Erythroblast (primary cell): ENCODE measurements at regions not wholly inside any gene's neighbourhood (a gene's known extent, or its start where the extent isn't known, plus 50 kb on each side); places are given as distances from the start of the nearest gene placed in this dataset.

ENCODE experiments used
- DNase-seq, 2 experiments: peaks; one replicate each; lab custom pipeline; 2025; lab: John Stamatoyannopoulos, UW
- GATA1 ChIP-seq: IDR thresholded peaks from 2 replicates; pipeline ENCODE4 v1.6.1; 2011; ENCODE audit warnings: low read depth, mild to moderate bottlenecking, control low read depth, low read length, moderate library complexity
- POLR2A ChIP-seq: IDR thresholded peaks from 2 replicates; pipeline ENCODE4 v1.6.1; 2011; ENCODE audit warnings: mild to moderate bottlenecking, low read length

DNA sequence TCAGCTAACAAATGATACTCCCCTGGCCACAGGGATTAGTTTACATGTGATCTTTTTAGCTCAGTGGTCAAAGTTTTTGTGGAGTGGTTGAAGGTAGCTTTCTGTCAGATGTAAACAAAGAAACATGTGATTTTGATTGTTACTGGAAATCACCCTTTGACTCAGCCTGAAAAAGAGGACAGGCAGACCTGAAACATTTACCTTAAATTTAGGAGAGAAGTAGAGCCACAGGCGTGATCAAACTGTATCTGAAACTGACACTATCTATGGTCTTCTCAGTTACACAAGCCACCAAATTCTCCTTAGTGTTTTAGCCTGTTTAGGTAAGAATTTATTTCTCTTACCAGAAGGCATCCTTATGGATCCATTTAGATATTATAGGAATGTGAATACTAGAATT, 136.7 kb downstream of the CBLL2 start:
- TF ChIP-seq POLR2A (no peak), GATA1 (no peak)
- no peak for DNase-seq

- TF ChIP-seq POLR2A (no peak), GATA1 (no peak)
- no peak for DNase-seq
Observed at GRCh38 chrX:22424122-22424915, 151.6 kb downstream of the CBLL2 start.

DNA sequence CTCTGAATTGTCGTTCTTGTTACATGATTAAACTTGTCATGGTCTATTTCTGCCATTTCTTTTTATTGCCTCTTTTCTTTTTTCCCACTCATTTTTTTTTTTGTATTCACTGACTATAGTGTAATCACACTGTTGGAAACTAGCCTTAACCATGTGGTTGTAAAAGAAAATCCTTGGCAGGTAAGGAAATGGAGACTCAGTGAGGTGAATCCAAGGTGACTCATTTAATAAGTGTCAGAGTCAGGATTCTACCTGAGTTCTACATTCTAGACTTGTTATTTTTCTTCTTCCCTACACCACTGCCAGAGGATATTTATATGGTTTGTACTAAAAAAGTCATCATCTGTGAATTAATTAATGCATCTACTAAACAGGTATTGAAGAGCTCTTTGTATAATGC, 152.2 kb downstream of the CBLL2 start:
- TF ChIP-seq POLR2A = no peak
- TF ChIP-seq GATA1 = no peak
- no peak for DNase-seq

GRCh38 chrX:22429704-22430103, 157.0 kb downstream of the CBLL2 start:
- DNase-seq = no peak
- TF ChIP-seq POLR2A (no peak), GATA1 (no peak)

GRCh38 chrX:22430701-22431100, 158.0 kb downstream of the CBLL2 start:
- TF ChIP-seq POLR2A = no peak
- TF ChIP-seq GATA1 = no peak
- no peak for DNase-seq

DNA sequence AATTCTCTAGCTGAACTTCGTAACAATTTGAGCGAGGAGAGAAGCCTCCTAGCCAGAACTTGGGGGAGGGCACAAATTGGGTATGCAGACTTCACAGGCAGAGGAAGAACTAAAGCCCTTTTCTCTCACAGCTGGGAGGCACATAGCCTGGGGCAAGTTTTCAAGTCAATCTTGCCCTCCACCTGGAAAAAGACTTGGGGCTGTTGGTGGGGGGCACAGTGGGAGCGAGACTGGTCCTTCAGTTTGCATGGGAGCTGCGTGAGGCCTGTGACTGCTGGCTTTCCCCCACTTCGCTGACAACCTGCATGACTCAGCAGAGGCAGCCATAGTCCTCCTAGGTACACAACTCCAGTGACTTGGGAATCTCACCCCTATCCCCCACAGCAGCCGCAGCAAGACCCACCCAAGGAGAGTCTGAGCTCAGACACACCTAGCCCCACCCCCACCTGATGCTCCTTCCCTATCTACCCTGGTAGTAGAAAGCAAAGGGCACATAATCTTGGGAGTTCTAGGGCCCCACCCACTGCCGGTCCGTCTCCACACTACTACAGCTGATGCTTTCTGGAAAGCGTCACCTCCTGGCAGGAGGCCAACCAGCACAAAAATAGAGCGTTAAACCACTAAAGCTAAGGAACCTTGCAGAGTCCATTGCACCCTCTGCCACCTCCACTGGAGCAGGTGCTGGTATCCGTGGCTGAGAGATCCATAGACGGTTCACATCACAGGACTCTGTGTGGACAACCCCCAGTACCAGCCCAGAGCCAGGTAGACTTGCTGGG, 160.8 kb downstream of the CBLL2 start:
- no peak for DNase-seq
- TF ChIP-seq GATA1 (no peak), POLR2A (no peak)

- no peak for DNase-seq
- TF ChIP-seq POLR2A = no peak
- no peak for TF ChIP-seq GATA1
Observed at GRCh38 chrX:22445880-22446279, 173.2 kb downstream of the CBLL2 start.

DNA sequence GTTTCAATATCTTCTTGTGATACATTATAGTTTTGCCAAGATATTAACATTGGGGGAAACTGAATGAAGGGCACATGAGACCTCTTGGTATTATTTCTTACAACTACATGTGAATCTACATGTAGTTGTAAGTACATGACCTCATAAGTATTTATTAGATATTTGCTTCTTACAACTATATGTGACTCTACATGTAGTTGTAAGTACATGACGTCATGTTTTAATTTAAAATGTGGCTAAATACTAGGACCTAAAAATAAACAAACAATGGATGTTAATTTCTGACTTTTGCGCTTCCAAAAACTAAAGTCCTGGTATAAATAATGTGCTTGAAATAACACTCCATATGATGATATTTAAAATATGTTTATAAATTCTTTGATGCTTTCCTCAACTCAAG, 190.2 kb downstream of the CBLL2 start:
- TF ChIP-seq GATA1 = no peak
- TF ChIP-seq POLR2A = no peak
- DNase-seq = no peak

DNA sequence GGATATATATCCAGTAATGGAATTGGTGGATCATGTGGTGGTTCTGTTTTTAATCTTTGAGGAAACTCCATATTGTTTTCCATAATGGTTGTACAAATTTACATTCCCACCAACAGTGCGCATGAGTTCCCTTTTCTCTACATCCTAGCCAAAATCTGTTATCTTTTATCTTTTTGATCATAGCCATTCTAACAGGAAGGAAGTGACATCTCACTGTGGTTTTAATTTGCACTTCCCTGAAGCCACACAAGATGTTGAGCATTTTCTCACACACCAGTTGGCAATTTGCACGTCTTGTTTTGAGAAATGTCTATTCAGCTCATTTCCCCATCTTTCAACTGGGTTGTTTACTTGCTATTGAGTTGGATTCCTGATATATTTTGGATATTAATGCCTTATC, 194.9 kb downstream of the CBLL2 start:
- TF ChIP-seq POLR2A (no peak), GATA1 (no peak)
- DNase-seq = no peak

- no peak for DNase-seq
- TF ChIP-seq POLR2A = no peak
- TF ChIP-seq GATA1 = no peak
Observed at GRCh38 chrX:22481436-22481835, 208.7 kb downstream of the CBLL2 start.

GRCh38 chrX:22486296-22486695, 213.6 kb downstream of the CBLL2 start:
- TF ChIP-seq GATA1 (no peak), POLR2A (no peak)
- DNase-seq = peak in 1 of 2 experiments; percentile 8

GRCh38 chrX:22516893-22517292, 244.2 kb downstream of the CBLL2 start:
- no peak for TF ChIP-seq POLR2A
- no peak for DNase-seq

DNA sequence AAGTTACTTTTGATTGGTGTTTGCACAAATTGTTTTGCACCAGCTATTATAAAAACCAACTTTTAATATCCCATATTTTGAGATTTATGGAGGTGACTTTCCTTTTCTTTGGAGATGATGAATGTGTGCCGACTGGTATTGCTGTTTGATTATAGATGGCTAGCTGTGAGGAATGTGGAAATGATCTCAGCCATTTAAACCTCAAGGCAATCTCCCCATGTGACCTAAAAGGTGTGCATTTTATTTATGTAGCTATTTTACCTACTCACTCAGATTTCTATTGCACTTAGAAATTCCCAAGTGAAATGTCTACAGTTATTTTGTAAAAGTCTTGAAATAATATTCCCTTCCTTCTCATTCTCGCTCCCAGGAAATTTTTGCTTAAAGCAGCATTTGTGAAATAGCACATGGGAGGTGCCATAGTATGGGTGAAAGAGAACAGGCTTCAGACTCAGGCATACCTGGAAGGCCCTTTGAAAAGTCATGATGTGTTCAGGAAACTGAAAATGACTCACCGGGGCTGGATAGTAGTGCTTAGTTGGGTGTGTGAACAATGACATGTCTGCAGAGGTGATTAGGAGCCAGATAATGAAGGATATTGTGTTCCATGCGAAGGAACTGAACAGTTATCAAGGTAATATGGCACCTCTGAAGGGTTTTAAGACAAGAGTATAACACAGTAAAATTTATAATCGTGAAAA, 247.6 kb downstream of the CBLL2 start:
- DNase-seq = no peak
- no peak for TF ChIP-seq POLR2A
- no peak for TF ChIP-seq GATA1

DNA sequence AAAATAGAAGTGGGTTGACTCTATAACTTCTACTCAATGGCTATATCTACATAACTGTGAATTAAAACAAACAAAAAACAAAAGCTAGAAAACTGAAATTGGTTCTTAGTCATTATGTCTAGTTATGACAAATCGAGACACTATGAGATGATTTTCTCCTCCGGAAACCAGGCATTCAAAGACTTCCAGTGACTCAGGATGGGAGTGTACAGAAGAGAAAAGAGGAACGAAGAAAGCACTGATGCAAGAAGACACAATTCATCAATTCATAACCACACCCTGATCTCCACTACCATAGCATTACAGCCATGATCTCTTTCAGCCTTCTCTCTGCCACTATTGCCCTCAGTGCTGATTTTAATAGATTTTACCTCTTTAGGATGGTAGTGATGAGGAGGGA, 253.6 kb downstream of the CBLL2 start:
- no peak for DNase-seq
- no peak for TF ChIP-seq GATA1
- no peak for TF ChIP-seq POLR2A
